OCI-LY1 (cell line): ENCODE measurements at regions not wholly inside any gene's neighbourhood (a gene's known extent, or its start where the extent isn't known, plus 50 kb on each side); places are given as distances from the start of the nearest gene placed in this dataset.

ENCODE experiments used
- EZH2 ChIP-seq: fragments of 200-600 bp; sonication (generic), shearing (Covaris generic); IDR thresholded peaks from 2 replicates; pipeline ENCODE4 v1.8.0; 2017; ENCODE audit warnings: borderline replicate concordance, mixed run types, mild to moderate bottlenecking, antibody characterized with exemption, low read length, moderate library complexity, mixed read lengths
- TF ChIP-seq, protein P1 (sequence below): fragments of 200-600 bp; sonication (generic), shearing (Covaris generic); IDR thresholded peaks from 2 replicates; pipeline ENCODE4 v1.5.1; 2017; ENCODE audit warnings: mild to moderate bottlenecking, antibody characterized with exemption, low read length, moderate library complexity, mixed read lengths

DNA sequence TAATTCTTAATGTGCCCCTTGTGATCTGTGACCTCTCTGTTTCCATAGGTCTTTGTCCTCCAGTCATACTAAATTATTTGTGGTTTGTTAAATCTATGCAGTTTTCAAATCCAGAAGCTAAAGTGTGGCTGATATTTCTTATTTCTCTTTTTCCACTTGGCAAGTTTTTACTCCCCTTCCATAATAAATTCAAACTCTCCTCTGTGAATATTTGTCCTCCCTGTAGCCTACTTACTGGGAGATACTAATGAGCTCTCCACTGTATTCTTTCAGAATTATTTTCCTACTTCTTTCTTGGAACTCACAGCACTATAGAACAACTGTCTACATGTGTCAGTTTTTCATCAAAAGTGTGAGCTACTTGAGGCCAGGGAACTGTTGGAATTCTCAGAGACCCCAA, 430.8 kb upstream of the PTBP2 start:
- TF ChIP-seq, protein P1, sequence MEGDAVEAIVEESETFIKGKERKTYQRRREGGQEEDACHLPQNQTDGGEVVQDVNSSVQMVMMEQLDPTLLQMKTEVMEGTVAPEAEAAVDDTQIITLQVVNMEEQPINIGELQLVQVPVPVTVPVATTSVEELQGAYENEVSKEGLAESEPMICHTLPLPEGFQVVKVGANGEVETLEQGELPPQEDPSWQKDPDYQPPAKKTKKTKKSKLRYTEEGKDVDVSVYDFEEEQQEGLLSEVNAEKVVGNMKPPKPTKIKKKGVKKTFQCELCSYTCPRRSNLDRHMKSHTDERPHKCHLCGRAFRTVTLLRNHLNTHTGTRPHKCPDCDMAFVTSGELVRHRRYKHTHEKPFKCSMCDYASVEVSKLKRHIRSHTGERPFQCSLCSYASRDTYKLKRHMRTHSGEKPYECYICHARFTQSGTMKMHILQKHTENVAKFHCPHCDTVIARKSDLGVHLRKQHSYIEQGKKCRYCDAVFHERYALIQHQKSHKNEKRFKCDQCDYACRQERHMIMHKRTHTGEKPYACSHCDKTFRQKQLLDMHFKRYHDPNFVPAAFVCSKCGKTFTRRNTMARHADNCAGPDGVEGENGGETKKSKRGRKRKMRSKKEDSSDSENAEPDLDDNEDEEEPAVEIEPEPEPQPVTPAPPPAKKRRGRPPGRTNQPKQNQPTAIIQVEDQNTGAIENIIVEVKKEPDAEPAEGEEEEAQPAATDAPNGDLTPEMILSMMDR = no peak
- no peak for TF ChIP-seq EZH2
